GM12878 (cell line): ENCODE measurements at regions not wholly inside any gene's neighbourhood (a gene's known extent, or its start where the extent isn't known, plus 50 kb on each side); places are given as distances from the start of the nearest gene placed in this dataset.

Experiments
- ATAC-seq: fragments of 200-7000 bp; cut with Tn5 transposase; 3 replicates; pipeline ENCODE4 v1.9.1; 2020; ENCODE audit warnings: mild to moderate bottlenecking, moderate library complexity
- BruUV-seq: library from RNA; stranded (reverse); fragments of 400-500 nt; replicated peaks from 2 replicates; lab custom pipeline; 2021; lab: Mats Ljungman, UMichigan
- CTCF ChIA-PET: fragments of 300-600 bp; sonication (Branson Sonifier 250); formaldehyde crosslinking; extraction: SDS; loops from one replicate; lab custom pipeline; 2021; ENCODE audit warnings: inconsistent platforms; lab: Yijun Ruan, JAX
- POLR2A ChIA-PET: fragments of 350-600 bp; formaldehyde crosslinking; extraction: SDS; loops from one replicate; lab custom pipeline; 2021; ENCODE audit warnings: inconsistent platforms; lab: Charles Lee
- RAD21 ChIA-PET: fragments of 300-600 bp; sonication (Branson Sonifier 250); formaldehyde crosslinking; loops from one replicate; lab custom pipeline; 2023; ENCODE audit warnings: antibody characterized with exemption; ENCODE audit not compliant: unreplicated experiment; lab: Charles Lee
- SMC1A ChIA-PET: fragments of 300-600 bp; sonication (Branson Sonifier 250); formaldehyde crosslinking; loops from one replicate; lab custom pipeline; 2023; ENCODE audit not compliant: unreplicated experiment, uncharacterized antibody; lab: Charles Lee
- DNase-seq: peaks from one replicate; pipeline ENCODE4 v3.0.0-alpha.2; 2011; ENCODE audit warnings: low read depth, low spot score
- FAIRE-seq: peaks from 3 replicates; lab custom pipeline; 2011; peaks lifted over from hg19 to GRCh38; lab: Jason Lieb, UNC
- H2AFZ ChIP-seq: 2 replicates; pipeline ENCODE4 v1.6.0; 2011; ENCODE audit warnings: low read depth, low read length, control low read depth; ENCODE audit not compliant: control insufficient read depth
- H3K27ac ChIP-seq: 2 replicates; pipeline ENCODE4 v1.5.1; 2011; ENCODE audit warnings: control low read depth; ENCODE audit not compliant: control insufficient read depth, insufficient read depth
- H3K27me3 ChIP-seq, 2 experiments: replicated peaks in 1 of 2; 2 replicates each; pipeline versions ENCODE4 v1.6.0 to v1.6.1; 2011; ENCODE audit warnings: low read length in 1 of 2; ENCODE audit not compliant: control insufficient read depth in 2 of 2, insufficient read depth in 2 of 2
- H3K36me3 ChIP-seq, 2 experiments: 2 replicates each; pipeline ENCODE4 v1.5.1; 2011; ENCODE audit warnings: low read length in 1 of 2; ENCODE audit not compliant: control insufficient read depth in 2 of 2, insufficient read depth in 2 of 2
- H3K4me1 ChIP-seq: 2 replicates; pipeline ENCODE4 v1.6.1; 2011; ENCODE audit warnings: mild to moderate bottlenecking, low read length, moderate library complexity, mixed read lengths; ENCODE audit not compliant: control insufficient read depth, insufficient read depth
- H3K4me2 ChIP-seq: 2 replicates; pipeline ENCODE4 v1.6.0; 2011; ENCODE audit warnings: control low read depth; ENCODE audit not compliant: control insufficient read depth, insufficient read depth
- H3K4me3 ChIP-seq: fragments of 200-600 bp; sonication (generic); 2 replicates; pipeline ENCODE4 v1.5.1; 2016
- H3K79me2 ChIP-seq: 2 replicates; pipeline ENCODE4 v1.6.0; 2011; ENCODE audit warnings: low read length; ENCODE audit not compliant: control insufficient read depth, insufficient read depth
- H3K9ac ChIP-seq: 2 replicates; pipeline ENCODE4 v1.8.0; 2011; ENCODE audit warnings: low read length, control low read depth, mixed read lengths; ENCODE audit not compliant: control insufficient read depth, insufficient read depth
- H3K9me3 ChIP-seq: replicated peaks from 3 replicates; pipeline ENCODE4 v1.5.1; 2011; ENCODE audit warnings: mild to moderate bottlenecking, low read length; ENCODE audit not compliant: control insufficient read depth, insufficient read depth
- H4K20me1 ChIP-seq: 2 replicates; pipeline ENCODE4 v1.6.0; 2011; ENCODE audit not compliant: control insufficient read depth, insufficient read depth
- CBX5 ChIP-seq: sonication (generic); IDR thresholded peaks from 2 replicates; pipeline ENCODE4 v1.6.1; 2016; ENCODE audit warnings: low read depth, moderate library complexity, mild to moderate bottlenecking, inconsistent platforms
- EED ChIP-seq: sonication (generic); IDR thresholded peaks from 2 replicates; pipeline ENCODE4 v1.6.1; 2016; ENCODE audit warnings: antibody characterized with exemption, low read depth
- EGR1 ChIP-seq, 2 experiments: IDR thresholded peaks; 1 replicate in 1 of 2; 2 replicates in 1 of 2; pipeline ENCODE4 v1.6.1; 2011 to 2012; ENCODE audit warnings: low read depth in 2 of 2, low read length in 2 of 2, borderline replicate concordance in 1 of 2, mild to moderate bottlenecking in 1 of 2, moderate library complexity in 1 of 2
- KAT2A ChIP-seq: conservative IDR thresholded peaks from 2 replicates; pipeline ENCODE4 v1.6.1; 2011; ENCODE audit warnings: low read depth, low read length; ENCODE audit not compliant: control insufficient read depth
- MEF2B ChIP-seq: fragments of 450-650 bp; IDR thresholded peaks from 2 replicates; pipeline ENCODE4 v1.6.1; 2018; ENCODE audit warnings: mild to moderate bottlenecking, moderate library complexity; ENCODE audit not compliant: partially characterized antibody, poor library complexity, severe bottlenecking
- MYB ChIP-seq: fragments of 150-350 bp; IDR thresholded peaks from 2 replicates; pipeline ENCODE4 v1.6.1; 2014; ENCODE audit warnings: mild to moderate bottlenecking, low read depth, low read length, borderline replicate concordance
- NR2C1 ChIP-seq: fragments of 450-650 bp; IDR thresholded peaks from 2 replicates; pipeline ENCODE4 v1.6.1; 2017; ENCODE audit warnings: antibody characterized with exemption, mild to moderate bottlenecking, moderate library complexity
- RELA ChIP-seq: fragments of 450-650 bp; IDR thresholded peaks from 2 replicates; pipeline ENCODE4 v1.8.0; 2014; ENCODE audit warnings: borderline replicate concordance; ENCODE audit not compliant: partially characterized antibody
- SREBF1 ChIP-seq: IDR thresholded peaks from 2 replicates; pipeline ENCODE4 v1.6.1; 2012; ENCODE audit warnings: mild to moderate bottlenecking, low read length
- STAT3 ChIP-seq: IDR thresholded peaks from 2 replicates; pipeline ENCODE4 v1.6.1; 2011; ENCODE audit warnings: low read depth, low read length, improper control_type of control experiment
- TARDBP ChIP-seq: IDR thresholded peaks from 2 replicates; pipeline ENCODE4 v1.6.1; 2016; ENCODE audit warnings: borderline replicate concordance
- TCF12 ChIP-seq: IDR thresholded peaks from 2 replicates; pipeline ENCODE4 v1.6.1; 2011; ENCODE audit warnings: low read depth, mild to moderate bottlenecking, low read length
- WGBS: methylation state at CpG from one replicate; pipeline ENCODE4 v1.1.6; 2016; ENCODE audit warnings: low lambda C conversion rate; ENCODE audit not compliant: insufficient replicate concordance, insufficient coverage; ENCODE audit errors: missing lambda C conversion rate; 5-methylcytosine and 5-hydroxymethylcytosine counted together
- in situ Hi-C: fragments of 300-500 bp; cut with MboI; formaldehyde crosslinking; loops from 9 replicates; pipeline ENCODE4 v1.14.3; 2018; ENCODE audit warnings: mixed read lengths
- intact Hi-C: fragments of 100-400 bp; cut with micrococcal nuclease; formaldehyde crosslinking; loops from one replicate; pipeline ENCODE4 v1.14.2; 2022; ENCODE audit not compliant: unreplicated experiment

DNA sequence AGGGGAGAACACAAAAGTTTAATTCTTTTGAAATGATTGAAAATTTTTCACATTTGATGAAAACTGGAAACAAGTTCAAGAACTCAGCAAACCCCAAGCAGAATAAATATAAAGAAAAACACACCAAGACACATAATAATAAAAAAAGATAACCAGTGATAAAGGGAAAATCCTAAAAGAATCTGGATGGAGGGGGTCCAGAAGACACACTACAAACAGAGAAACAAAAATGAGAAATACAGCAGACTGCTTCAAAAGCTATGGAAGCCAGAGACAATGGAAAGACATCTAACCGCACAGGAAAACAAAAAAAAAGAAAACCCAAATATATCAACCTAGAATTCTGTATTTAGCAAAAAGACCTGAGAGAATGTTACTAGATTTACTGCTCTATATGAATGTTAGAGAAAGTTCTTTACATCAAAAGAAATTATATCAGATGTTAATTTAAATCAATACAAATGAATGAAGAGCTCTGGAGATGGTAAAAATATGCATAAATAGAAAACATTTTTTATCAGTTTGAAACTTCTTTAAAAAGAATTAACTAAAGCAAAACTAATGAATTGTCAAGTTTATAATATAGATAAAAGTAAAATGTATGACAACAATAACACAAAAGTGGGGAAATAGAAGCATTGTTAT lies 310.7 kb upstream of the PREP start:
- H3K79me2 ChIP-seq = no peaks in the 10 kb centered on the region
- no peak for ATAC-seq
- FAIRE-seq = no peak
- ChIA-PET POLR2A (no interaction called here), SMC1A (interaction anchor here (0.6 to 2.0 kb wide), 7 partner anchors 9 to 79 kb away, joined by 3 to 8 read pairs (median 3); no protein-coding TSS in a partner anchor), CTCF (interaction anchor here (0.7 to 1.9 kb wide), 4 partner anchors 9 to 194 kb away, joined by 3 to 5 read pairs (median 4); no protein-coding TSS in a partner anchor), RAD21 (no interaction called here)
- H3K4me3 ChIP-seq = no peak overlapping the region
- no peaks in the 10 kb centered on the region for H4K20me1 ChIP-seq
- DNase-seq = no peak
- H3K9me3 ChIP-seq = no peaks in the 10 kb centered on the region; the same call in 1 of the 3 replicates
- no peak overlapping the region for H3K27ac ChIP-seq
- 100% methylated on average over 1 of the region's 1 CpG for WGBS
- no peak overlapping the region for H3K9ac ChIP-seq
- H3K27me3 ChIP-seq = no peaks in the 10 kb centered on the region
- no TSS peak for BruUV-seq
- no peak overlapping the region for H2AFZ ChIP-seq
- H3K4me2 ChIP-seq = no peak overlapping the region
- intact Hi-C loops (no loop called here), in situ Hi-C loops (no loop called here)
- no peak for TF ChIP-seq TCF12
- no peak for TF ChIP-seq STAT3
- TF ChIP-seq CBX5 = peak; percentile 91; the same call in 1 of the 2 replicates
- TF ChIP-seq EED = no peak
- TF ChIP-seq SREBF1 = no peak
- no peaks in the 10 kb centered on the region for H3K4me1 ChIP-seq
- no peaks in the 10 kb centered on the region for H3K36me3 ChIP-seq

DNA sequence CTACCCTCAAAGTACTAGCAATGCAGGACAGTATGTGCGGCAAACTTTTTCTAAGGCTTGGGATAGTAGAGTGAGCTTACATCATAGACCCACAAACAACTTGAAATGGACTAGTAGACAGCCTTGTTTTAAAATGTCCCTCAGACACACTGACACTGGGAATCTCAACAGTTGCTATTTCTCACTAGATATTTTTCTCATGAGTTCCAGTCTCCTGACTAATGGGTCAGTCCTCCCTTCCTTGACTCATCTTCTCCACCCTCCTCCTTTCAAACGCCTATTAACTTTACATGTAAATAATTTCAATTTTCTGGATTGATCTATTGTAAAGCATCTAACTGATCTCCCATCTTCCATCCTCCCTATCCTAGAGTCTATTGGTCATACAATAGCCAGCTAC lies 308.3 kb upstream of the PREP start:
- no peaks in the 10 kb centered on the region for H3K79me2 ChIP-seq
- H3K4me2 ChIP-seq = no peak overlapping the region
- no peaks in the 10 kb centered on the region for H3K27me3 ChIP-seq
- FAIRE-seq (no peak), ATAC-seq (no peak), DNase-seq (no peak)
- H3K4me3 ChIP-seq = no peak overlapping the region
- H3K4me1 ChIP-seq = no peaks in the 10 kb centered on the region
- 96% methylated on average over 2 of the region's 2 CpGs for WGBS
- BruUV-seq = no TSS peak
- no peaks in the 10 kb centered on the region for H3K36me3 ChIP-seq
- ChIA-PET POLR2A (no interaction called here), CTCF (interaction anchor here (1.1 kb wide), 1 partner anchor 13 kb away, joined by 4 read pairs; no protein-coding TSS in a partner anchor), RAD21 (no interaction called here), SMC1A (interaction anchor here (0.8 to 1.3 kb wide), 2 partner anchors 16 to 19 kb away, joined by 3 to 4 read pairs; no protein-coding TSS in a partner anchor)
- intact Hi-C loops (no loop called here), in situ Hi-C loops (no loop called here)
- H3K9ac ChIP-seq = no peak overlapping the region
- H3K27ac ChIP-seq = no peak overlapping the region
- no peak for TF ChIP-seq CBX5
- no peak for TF ChIP-seq TARDBP
- TF ChIP-seq MYB = no peak
- TF ChIP-seq STAT3 = no peak
- TF ChIP-seq RELA = no peak
- no peak for TF ChIP-seq NR2C1
- TF ChIP-seq MEF2B = no peak
- TF ChIP-seq EGR1 (IDR thresholded peaks at IDR 0.05; ENCODE audit: borderline replicate concordance in 1 of 2, low read depth in 2 of 2, low read length in 2 of 2) = no peak
- TF ChIP-seq KAT2A = no peak
- no peaks in the 10 kb centered on the region; the same call in 1 of the 3 replicates for H3K9me3 ChIP-seq
- H4K20me1 ChIP-seq = no peaks in the 10 kb centered on the region
- H2AFZ ChIP-seq = no peak overlapping the region
